ENCODE measurements at regions not wholly inside any gene's neighbourhood (a gene's known extent, or its start where the extent isn't known, plus 50 kb on each side); places are given as distances from the start of the nearest gene placed in this dataset.

- H3K4me3 ChIP-seq (ENCODE audit: low read depth, low read length): no peak overlapping the region
- H3K4me1 ChIP-seq (ENCODE audit: control insufficient read depth, insufficient read depth, low read length): no peaks in the 10 kb centered on the region
- H3K27ac ChIP-seq (ENCODE audit: extremely low read depth, low read depth, low read length): no peak overlapping the region
- H3K36me3 ChIP-seq (ENCODE audit: control insufficient read depth in 2 of 2, insufficient read depth in 1 of 2, low read length in 2 of 2): no peaks in the 10 kb centered on the region
- no peaks in the 10 kb centered on the region for H3K9me3 ChIP-seq (ENCODE audit: control insufficient read depth, insufficient read depth, low read depth, low read length)
- ChIA-PET CTCF (interaction anchor here (0.6 to 0.9 kb wide), 2 partner anchors 8 to 880 kb away, joined by 3 to 5 read pairs; no protein-coding TSS in a partner anchor), POLR2A (no interaction called here)
- TF ChIP-seq ZFP37 (tag by site-specific recombination; IDR thresholded peaks at IDR 0.05) (no peak), GLIS1 (tag by site-specific recombination; IDR thresholded peaks at IDR 0.05) (no peak), BCL6B (tag by site-specific recombination; IDR thresholded peaks at IDR 0.05) (no peak), ZNF658 (tag by site-specific recombination; IDR thresholded peaks at IDR 0.05) (no peak), ZNF18 (tag by site-specific recombination; IDR thresholded peaks at IDR 0.05) (no peak), ZNF23 (tag by site-specific recombination; IDR thresholded peaks at IDR 0.05; ENCODE audit: borderline replicate concordance) (no peak), ZBTB49 (tag by site-specific recombination; IDR thresholded peaks at IDR 0.05; ENCODE audit: low read depth) (no peak), ZNF548 (tag by site-specific recombination; IDR thresholded peaks at IDR 0.05) (no peak), ZNF580 (tag by site-specific recombination; IDR thresholded peaks at IDR 0.05) (no peak), HOXC10 (CRISPR knock-in tag; IDR thresholded peaks at IDR 0.05) (no peak), KLF8 (tag by site-specific recombination; IDR thresholded peaks at IDR 0.05) (no peak), ZNF610 (tag by site-specific recombination; IDR thresholded peaks at IDR 0.05; ENCODE audit: borderline replicate concordance) (no peak)
Observed at GRCh38 chr1:233725423-233725822, 111.5 kb downstream of the KCNK1 start.

- Histone ChIP-seq H3K4me1 (ENCODE audit: control insufficient read depth, insufficient read depth, low read length) (no peaks in the 10 kb centered on the region), H3K9me3 (ENCODE audit: control insufficient read depth, insufficient read depth, low read depth, low read length) (no peaks in the 10 kb centered on the region), H3K4me3 (ENCODE audit: low read depth, low read length) (no peak overlapping the region), H3K36me3 (ENCODE audit: control insufficient read depth in 2 of 2, insufficient read depth in 1 of 2, low read length in 2 of 2) (no peaks in the 10 kb centered on the region), H3K27ac (ENCODE audit: extremely low read depth, low read depth, low read length) (no peak overlapping the region)
- POLR2A ChIA-PET: no interaction called here
- TF ChIP-seq ZNF26 (tag by site-specific recombination; IDR thresholded peaks at IDR 0.05) (no peak), ZNF791 (tag by site-specific recombination; IDR thresholded peaks at IDR 0.05) (no peak), ZIC2 (tag by site-specific recombination; IDR thresholded peaks at IDR 0.05) (no peak), ZNF549 (tag by site-specific recombination; IDR thresholded peaks at IDR 0.05) (no peak)
- CTCF ChIA-PET: interaction anchor here (0.6 to 1.3 kb wide), 7 partner anchors 8 to 1546 kb away, joined by 3 read pairs; no protein-coding TSS in a partner anchor
Observed at GRCh38 chr1:233728721-233729120, 114.8 kb downstream of the KCNK1 start.

Measured in HEK293 (cell line).